ENCODE measurements at regions not wholly inside any gene's neighbourhood (a gene's known extent, or its start where the extent isn't known, plus 50 kb on each side); places are given as distances from the start of the nearest gene placed in this dataset.
A peak's percentile ranks its signal among the peaks of the same experiment; 100 is the strongest.

DNA sequence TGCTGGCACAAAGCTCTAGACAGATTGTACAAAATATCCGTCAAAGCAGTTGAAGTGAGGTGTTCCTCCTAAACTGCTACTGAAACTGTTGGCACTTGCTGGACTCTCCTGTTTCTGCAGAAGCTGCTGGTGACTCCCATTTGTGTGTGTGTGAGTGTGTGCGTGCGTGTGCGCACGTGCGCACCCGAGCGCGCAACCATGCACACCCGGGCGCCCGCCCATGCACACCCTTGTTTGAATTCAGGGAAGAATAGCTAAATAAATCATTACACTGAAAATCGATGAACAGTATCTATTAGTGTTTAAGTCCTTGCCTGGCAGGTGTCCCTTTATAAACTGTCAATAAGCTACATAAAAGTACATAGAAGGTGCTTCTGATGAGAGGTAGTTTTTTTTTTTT, 156.4 kb upstream of the B3GALT2 start:
- no peak for DNase-seq

DNA sequence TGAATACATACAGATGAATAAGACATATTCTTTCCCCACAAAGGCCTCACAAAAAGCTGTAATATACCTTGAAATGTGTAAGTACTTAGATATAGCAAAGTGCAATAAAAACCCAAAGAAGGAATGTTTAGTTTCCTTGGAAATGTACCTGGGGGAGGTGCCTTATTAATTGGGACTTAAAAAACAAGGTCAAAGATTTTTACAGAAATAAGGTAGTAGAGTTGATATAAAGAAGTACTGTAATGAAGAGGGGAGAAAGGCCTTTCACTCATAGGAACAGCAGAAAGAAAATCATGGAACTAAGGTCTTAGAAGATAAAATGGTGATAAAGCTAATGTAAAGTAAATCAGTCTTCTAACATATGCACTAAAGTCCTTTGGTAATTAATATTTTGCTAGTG, 153.9 kb upstream of the B3GALT2 start:
- DNase-seq, result no peak

DNA sequence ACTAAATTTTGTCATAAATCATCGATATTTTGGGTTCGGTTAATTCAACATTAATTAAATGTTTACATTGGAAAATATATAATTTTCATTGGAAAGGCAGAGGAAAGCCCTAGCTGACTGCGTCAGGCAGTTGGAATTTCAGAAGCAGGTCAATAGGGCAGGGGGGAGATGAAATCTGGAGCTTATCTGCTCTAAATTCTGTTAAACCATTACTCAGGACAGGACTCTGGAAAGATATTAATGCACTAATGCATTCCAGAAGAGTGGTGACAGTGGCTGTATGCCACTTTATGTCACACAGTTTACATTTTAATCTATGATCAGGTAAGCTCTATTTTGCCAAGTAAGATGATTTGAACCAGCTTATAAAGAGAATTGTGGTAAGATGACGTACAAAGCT, 153.0 kb upstream of the B3GALT2 start:
- no peak for DNase-seq

DNA sequence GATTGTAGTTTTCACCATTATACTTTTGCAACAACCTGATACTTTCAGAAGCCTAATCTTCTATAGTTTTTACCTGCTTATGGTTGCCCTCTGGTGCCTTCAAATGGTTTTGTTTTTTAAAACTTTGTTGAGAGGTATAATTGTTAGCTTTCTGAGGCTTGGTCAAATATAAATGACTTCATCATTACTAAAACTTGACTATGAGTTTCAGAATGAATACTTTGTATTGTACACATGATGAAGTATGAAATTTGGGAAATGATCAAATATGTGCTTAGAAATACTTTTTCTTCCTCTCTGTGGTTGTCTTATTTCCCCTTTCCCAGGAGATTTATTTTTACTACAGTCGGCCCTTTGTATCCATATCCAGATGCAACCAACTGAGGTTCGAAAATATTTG, 151.8 kb upstream of the B3GALT2 start:
- peak; percentile 73 for DNase-seq

DNA sequence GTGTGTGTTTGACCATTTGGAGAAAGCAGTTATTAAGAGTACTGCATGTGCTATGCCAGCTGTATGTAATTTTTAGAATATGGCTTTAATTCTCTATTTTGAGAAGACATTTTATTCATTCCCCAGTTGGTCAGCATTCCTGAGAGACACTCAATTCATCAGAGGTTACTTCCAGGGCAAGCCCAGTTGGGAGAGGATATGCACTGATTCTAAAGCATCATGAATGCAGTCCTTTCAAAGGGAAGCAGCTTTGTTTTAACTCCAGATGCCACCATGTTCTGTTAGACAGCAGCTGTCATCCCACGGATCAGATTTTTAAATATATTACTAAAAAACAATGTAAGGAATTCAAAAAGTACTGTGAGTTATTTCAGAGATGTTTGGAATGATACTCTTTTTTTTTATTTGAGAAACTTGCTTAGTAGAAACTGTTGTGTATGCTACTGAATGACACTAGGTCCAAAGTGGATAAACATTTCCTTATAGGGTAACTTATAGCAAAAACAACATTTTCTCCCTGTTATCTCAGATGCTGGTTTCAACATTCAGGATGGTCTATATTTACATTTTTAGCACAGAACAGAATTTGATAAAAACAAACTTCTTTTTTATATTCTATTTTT, 149.5 kb upstream of the B3GALT2 start:
- peak; percentile 99 for DNase-seq

DNA sequence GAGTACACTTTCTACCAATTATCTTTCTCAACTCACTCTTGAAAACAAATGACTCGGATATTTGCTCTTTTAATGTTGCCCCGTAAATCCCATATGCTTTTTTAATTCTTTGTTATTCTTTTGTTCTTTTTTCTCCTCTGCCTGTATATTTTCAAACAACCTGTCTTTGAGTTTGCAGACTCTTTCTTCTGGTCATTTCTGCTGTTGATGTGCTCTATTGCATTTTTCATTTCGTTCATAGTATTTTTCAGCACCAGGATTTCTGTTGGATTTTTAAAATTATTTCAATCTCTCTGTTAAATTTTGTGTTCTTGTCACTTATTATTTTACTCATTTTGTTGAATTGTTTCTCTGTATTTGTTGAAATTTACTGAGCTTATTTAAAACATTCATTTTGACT, 146.8 kb upstream of the B3GALT2 start:
- DNase-seq, result no peak

DNA sequence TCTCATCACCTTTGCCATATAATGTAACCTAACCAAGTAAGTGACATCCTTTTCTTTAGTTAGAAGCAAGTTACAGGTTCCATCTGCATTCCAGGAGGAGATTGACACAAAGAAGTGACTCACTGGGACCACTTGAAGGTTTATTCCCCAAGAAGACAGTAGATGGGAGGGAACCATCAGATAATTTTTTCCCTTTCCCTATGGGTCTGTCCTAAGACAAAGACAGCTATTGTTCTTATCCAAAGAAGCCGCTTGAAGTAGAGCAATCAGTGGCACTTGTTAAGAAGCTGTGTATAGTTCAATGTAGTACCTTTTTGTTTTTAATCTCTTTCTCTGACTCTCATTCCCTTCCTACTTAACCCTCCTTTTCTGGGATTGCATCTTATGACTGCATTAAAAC, 139.9 kb upstream of the B3GALT2 start:
- no peak for DNase-seq

DNA sequence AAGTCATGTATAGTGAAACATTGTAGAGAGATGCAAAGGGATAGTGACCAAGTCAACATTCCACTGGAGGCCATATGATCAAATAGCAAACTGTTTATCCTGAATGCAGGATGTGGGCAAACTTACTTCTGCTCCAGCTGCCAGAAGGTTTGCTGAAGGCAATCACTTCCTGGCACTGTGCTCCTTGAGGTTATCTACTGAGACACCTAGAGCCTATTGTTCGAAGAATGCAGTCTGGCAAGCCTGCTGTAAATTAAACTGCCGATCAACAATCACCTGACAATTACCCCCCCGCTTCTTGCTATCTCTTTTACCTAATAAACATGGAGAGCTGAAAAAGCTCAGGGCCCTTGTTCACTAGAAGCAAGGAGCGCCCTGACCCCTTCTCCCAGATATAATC, 139.4 kb upstream of the B3GALT2 start:
- DNase-seq, result no peak

DNA sequence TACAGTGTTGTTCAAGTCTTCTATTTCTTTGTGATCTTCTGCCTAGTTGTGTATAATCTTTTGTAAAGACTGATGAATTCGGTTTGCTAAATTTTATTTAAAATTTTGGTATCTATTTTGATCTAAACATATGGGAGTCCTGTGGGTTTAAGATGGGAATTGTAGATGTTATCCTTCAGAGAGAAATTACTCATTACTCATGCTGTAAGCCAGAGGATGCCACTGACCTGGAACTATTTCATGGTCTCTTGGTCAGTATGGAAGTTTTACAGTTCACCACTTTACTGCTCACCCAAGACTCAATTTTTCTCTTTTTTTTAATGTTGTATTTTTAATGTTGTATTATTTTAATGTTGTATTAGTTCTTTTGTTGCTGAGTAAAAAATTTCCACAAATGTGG, 138.6 kb upstream of the B3GALT2 start:
- no peak for DNase-seq

DNA sequence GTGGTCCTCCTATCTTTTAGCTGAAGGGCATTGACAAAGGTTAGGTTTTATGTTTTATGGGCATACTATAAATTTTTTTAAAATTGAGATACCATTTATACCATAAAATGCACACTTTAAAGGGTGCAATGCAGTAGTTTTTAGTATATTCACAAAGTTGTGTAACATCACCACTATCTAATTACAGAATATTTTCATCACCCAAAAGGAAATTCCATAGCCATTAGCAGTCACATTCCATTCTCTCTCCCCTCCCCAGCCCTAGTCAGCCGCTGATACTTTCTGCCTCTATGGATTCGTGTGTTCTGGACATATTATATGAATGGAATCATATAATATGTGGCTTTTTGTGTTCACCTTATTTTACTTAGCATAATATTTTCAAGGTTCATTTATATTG, 135.8 kb upstream of the B3GALT2 start:
- peak; percentile 95 for DNase-seq

DNA sequence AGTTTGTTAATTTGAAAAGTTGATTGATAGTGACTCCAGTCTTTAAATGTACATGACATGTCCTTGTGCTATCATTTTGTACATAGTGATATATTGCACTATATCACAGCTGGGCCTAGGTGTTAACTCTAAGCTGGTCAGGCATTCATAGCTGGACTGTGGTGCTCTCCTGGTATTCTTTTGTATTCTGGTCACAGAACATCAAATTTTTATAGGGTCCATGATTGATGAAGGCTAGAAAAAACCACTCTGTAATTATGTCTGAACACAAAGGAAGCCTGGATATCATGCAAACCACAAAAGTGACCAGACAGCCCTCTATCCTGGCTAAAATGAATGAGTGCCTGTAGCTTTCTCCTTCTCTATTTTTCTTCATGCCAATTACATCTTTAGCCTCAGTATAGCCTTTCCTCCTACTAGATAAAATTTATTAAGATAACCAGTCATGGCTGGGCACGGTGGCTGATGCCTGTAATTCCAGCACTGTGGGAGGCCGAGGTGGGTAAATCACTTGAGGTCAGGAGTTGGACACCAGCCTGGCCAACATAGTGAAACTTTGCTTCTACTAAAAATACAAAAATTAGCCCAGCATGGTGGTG, 134.9 kb upstream of the B3GALT2 start:
- DNase-seq, result peak; percentile 85

DNA sequence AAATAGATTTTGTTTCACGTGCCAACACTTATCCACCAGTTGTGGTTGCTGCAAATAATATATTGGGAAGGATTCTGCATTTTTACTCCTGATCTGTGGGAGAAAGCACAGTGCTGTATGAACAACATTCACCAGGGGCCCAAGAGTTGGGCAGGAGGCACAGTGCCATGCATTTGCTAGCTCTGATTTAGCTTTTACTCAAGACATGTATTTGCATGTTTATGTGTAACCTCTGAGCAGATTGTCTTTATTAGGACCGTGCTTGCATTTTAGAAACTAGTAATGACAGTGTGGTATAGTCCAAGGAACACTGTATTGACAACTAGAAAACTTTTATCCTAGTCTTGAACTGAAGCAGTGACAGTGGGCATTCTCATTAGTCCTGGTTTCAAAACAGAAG, 133.9 kb upstream of the B3GALT2 start:
- DNase-seq, result no peak

DNA sequence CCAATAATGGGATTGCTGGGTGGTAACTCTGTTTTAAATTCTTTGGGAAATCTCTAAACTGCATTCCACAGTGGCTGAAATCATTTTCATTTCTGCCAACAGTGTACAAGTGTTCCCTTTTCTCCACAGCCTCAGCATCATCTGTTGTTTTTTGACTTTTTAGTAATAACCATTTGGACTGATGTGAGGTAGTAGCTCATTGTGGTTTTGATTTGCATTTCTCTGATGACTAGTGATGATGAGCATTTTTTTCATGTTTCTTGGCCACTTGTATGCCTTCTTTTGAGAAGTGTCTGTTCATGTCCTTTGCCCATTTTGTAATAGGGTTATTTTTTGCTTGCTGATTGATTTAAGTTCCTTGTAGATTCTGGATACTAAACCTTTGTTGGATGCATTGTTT, 131.9 kb upstream of the B3GALT2 start:
- DNase-seq, result peak; percentile 42

DNA sequence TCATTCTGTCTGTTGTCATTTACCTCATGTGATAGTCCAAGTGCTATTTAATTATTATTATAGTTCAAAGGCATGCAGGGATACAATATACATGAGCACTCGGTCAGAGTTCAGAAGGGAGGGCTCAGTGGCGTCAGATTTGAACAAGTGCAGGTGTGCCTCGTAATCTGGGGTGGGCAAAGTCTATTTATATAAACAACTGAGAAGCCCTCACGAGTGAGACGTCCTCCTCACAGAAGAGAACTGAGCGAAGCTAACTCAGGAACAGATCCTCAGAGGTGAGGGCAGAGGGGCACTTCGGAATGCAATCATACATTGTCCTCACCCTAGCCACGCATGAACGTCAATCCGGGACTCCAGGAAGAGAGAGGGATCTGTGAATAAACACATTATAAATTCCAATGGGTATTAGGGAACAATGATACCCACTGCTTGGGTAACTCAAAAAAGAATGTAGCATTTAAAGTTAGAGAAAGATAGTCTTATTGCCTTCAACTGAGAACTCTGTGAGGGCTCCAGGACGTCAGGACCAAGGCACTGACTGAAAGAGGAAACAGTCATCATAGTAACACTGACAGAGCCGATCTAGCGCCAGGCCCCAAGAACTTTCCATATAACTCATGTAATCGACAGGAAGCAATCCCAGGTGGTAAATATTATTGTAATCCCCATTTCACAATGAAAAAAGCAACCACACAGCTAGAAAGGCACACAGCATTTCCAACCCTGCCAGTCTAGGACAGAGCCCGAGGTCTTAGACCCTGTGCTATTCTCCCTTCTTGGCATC, 127.1 kb upstream of the B3GALT2 start:
- peak; percentile 31 for DNase-seq

DNA sequence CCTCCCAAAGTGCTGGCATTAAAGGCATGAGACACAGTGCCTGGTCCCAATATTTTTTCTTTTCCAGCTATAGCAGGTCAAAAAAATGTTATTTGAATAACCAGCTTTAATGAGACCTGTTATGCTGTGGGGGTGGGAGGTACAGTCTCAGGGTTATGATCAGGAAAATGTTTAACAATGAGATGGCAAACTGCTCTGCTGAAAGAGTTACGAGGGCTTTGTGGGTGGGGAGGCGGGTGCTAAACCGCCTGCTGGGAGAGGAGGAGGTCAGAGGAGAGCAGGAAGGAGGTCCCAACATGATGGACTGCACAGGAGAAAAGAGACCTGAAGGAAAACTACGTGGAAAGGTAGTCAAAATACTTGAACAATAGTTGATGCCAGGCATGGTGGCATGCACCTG, 126.0 kb upstream of the B3GALT2 start:
- no peak for DNase-seq

DNA sequence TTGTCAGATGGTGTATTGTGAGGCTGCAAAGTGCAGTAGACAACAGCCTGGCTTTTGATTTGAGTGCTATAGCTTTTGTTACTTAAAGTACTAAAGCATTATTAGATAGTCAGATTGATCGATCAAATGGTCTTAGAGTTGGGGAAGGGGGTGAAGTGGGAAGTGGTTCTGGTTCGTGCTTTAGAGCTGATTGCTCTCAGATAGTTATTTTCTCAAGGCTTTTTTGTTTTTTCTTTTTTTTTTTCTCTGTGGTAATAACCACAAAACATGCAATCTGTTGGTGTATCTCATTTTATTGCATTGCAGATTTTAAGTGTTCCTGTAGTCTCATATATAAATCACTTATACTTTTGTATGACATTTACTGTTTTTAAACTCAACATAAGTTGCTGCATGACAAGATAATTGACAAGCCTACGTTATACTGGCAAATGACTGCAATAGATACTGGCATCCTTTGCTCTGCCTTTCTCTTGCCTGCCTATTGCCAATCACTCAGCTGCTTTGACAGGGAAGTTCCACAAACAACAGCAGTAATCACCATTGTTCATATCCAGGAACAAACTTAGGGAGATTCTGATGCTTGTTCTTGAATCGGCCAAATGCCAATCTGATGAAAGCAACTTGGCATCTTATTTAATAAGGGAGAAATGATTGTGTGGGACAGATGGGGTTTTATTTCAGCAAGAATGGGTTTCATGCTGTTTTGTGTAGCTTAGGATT, 125.0 kb upstream of the B3GALT2 start:
- no peak for DNase-seq

DNA sequence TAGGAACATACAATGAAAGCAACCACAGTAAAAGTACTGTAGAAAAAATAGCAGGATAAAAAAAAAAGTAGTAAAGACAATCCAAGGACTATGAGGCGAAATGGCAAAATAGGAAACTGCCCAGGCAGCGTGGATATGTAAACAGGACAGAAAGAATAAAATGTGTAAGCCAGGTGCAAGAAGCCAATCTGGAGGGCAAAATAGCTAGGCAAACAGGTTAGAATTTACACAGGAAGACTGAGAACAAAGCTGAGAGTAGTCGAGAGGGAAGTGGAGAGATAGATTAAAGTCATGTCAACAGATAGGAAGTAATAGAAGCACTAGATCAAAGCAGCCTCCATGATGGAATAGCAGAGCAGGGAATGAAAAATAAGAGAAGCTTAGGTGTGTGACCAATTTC, 124.2 kb upstream of the B3GALT2 start:
- DNase-seq, result no peak

DNA sequence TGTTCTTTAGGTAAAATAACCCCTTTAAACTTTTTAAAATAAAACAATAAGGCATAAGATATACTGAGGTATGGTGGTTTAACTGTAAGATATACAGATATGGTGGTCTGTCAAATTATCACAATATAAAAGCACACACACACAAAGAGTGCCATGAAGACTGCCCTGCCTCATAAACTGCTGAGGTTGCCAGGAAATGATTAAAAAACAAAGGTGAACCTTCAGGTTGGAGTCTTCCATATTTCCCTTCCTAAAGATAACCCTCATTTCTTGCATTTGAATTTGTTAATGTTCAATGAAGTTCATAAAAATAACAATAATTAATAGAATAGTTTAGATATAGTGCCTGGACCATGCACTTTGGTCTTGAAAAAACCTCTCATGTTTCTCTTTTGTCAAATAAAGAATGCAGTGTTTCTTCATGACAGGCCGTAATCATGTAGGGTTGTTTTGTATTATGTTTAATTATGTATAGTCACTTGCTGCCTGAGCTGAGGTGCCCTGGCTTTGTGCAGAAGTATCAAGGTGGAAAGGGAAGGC, 123.6 kb upstream of the B3GALT2 start:
- no peak for DNase-seq

DNA sequence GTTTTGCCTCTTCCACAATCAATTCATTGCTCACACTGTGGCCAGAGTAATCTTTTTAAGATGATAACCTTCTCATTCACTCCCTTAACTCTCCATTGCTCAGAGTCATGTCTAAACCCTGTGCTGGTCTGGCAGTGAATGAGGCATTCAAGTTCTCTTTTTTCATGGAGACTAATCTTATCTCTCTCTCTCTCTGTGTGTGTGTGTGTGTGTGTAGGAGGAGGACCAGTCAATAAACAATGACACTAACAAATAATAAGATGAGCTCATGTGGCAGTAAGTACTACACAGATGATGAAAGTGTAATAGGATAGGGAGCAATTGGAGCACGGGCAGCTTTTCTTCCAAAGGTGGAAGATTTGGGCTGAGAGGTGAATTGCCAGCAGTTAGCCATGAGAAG, 122.0 kb upstream of the B3GALT2 start:
- no peak for DNase-seq

DNA sequence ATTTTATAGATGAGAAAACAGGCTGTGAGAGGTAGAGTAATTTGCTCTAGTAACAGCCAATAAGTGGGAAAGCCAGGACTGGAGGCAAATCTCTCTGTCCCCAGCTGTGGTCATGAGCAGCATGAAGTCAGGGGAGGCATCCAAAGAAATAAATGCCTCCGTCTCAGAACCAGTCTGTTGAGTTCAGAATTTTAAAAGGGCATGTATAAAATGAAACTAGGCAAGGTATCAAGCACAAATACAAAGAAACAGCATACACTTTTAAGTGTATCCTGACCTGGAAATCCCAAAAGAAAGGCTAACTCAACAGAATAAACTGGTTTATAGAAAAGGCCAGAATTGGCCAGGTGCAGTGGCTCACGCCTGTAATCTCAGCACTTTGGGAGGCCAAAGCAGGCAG, 120.0 kb upstream of the B3GALT2 start:
- DNase-seq, result no peak

Data from fibroblast of upper back skin (primary cell).